ENCODE measurements at regions not wholly inside any gene's neighbourhood (a gene's known extent, or its start where the extent isn't known, plus 50 kb on each side); places are given as distances from the start of the nearest gene placed in this dataset.

GRCh38 chr10:63760034-63760707 is 239.0 kb downstream of the REEP3 start:
- H3K9me3 ChIP-seq (ENCODE audit: insufficient read depth, low read length), result no peaks in the 10 kb centered on the region
- H3K79me2 ChIP-seq (ENCODE audit: low read length), result no peaks in the 10 kb centered on the region
- no peak overlapping the region for H3K4me3 ChIP-seq (ENCODE audit: low read length)
- H3K9ac ChIP-seq (ENCODE audit: low read length), result no peak overlapping the region
- no peak overlapping the region for H2AFZ ChIP-seq (ENCODE audit: low read depth, low read length)
- H3K4me2 ChIP-seq (ENCODE audit: low read length), result no peak overlapping the region
- H3K27ac ChIP-seq (ENCODE audit: low read length), result no peak overlapping the region
- no peaks in the 10 kb centered on the region for H3K36me3 ChIP-seq (replicated peaks; ENCODE audit: low read depth, low read length)
- no peaks in the 10 kb centered on the region for H3K4me1 ChIP-seq (ENCODE audit: low read length)
- no peaks in the 10 kb centered on the region for H3K27me3 ChIP-seq (ENCODE audit: low read depth, low read length)
- TF ChIP-seq CTCF (IDR thresholded peaks at IDR 0.05; ENCODE audit: low read depth, low read length) (no peak), EZH2phosphoT487 (IDR thresholded peaks at IDR 0.05; ENCODE audit: low read depth) (no peak)
- H4K20me1 ChIP-seq (ENCODE audit: insufficient read depth, low read length), result no peaks in the 10 kb centered on the region

DNA sequence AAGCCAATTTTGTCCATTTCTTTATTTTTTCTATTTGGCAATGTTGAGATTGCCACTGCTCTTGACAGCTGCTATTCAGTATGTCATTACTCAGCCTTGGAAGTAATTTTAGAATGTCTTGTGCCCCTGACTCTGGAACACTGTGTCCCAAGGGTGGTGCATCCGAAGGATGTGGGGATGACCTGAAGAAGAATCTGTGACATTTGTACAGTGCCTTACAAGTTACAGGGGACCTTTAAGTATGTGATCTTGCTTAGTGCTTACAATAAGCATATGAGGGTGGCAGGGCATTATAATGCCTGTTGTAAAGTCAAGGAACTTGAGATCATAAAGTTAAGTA is 239.5 kb downstream of the REEP3 start:
- H4K20me1 ChIP-seq (ENCODE audit: insufficient read depth, low read length), result no peaks in the 10 kb centered on the region
- H3K4me3 ChIP-seq (ENCODE audit: low read length), result no peak overlapping the region
- H3K36me3 ChIP-seq (replicated peaks; ENCODE audit: low read depth, low read length), result no peaks in the 10 kb centered on the region
- H3K9ac ChIP-seq (ENCODE audit: low read length), result no peak overlapping the region
- H3K27me3 ChIP-seq (ENCODE audit: low read depth, low read length), result no peaks in the 10 kb centered on the region
- no peaks in the 10 kb centered on the region for H3K4me1 ChIP-seq (ENCODE audit: low read length)
- no peak overlapping the region for H3K4me2 ChIP-seq (ENCODE audit: low read length)
- TF ChIP-seq EZH2phosphoT487 (IDR thresholded peaks at IDR 0.05; ENCODE audit: low read depth), result no peak
- TF ChIP-seq CTCF (IDR thresholded peaks at IDR 0.05; ENCODE audit: low read depth, low read length), result no peak
- no peak overlapping the region for H3K27ac ChIP-seq (ENCODE audit: low read length)
- H3K79me2 ChIP-seq (ENCODE audit: low read length), result no peaks in the 10 kb centered on the region
- H3K9me3 ChIP-seq (ENCODE audit: insufficient read depth, low read length), result no peaks in the 10 kb centered on the region
- H2AFZ ChIP-seq (ENCODE audit: low read depth, low read length), result no peak overlapping the region

- Histone ChIP-seq H2AFZ (ENCODE audit: low read depth, low read length) (no peak overlapping the region), H3K36me3 (replicated peaks; ENCODE audit: low read depth, low read length) (no peaks in the 10 kb centered on the region), H3K4me3 (ENCODE audit: low read length) (no peak overlapping the region), H3K27ac (ENCODE audit: low read length) (no peak overlapping the region), H3K4me1 (ENCODE audit: low read length) (no peaks in the 10 kb centered on the region), H3K4me2 (ENCODE audit: low read length) (no peak overlapping the region), H3K27me3 (ENCODE audit: low read depth, low read length) (no peaks in the 10 kb centered on the region), H3K79me2 (ENCODE audit: low read length) (no peaks in the 10 kb centered on the region), H3K9me3 (ENCODE audit: insufficient read depth, low read length) (no peaks in the 10 kb centered on the region), H3K9ac (ENCODE audit: low read length) (no peak overlapping the region), H4K20me1 (ENCODE audit: insufficient read depth, low read length) (no peaks in the 10 kb centered on the region)
- no peak for TF ChIP-seq CTCF (IDR thresholded peaks at IDR 0.05; ENCODE audit: low read depth, low read length)
- TF ChIP-seq EZH2phosphoT487 (IDR thresholded peaks at IDR 0.05; ENCODE audit: low read depth), result no peak
Measured at GRCh38 chr10:63761243-63761642, 240.0 kb downstream of the REEP3 start.

DNA sequence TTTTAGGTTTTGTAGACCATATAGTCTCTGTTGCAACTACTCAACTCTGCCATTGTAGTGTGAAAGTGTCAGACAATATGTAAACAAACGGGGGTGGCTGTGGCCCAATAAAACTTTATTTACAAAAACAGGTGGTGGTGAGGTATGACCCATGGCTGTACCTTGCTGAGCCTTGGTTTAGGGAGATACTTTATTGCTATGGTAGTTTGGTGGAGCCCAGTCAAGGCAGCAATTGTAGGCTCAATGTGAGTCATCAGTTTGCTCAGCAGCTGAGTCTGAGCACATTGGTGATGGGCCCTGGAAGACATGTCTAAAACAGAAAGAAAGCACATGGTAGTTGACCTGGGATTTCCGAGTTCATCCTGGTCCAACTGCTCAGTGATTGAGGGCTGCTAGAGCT is 242.5 kb downstream of the REEP3 start:
- H2AFZ ChIP-seq (ENCODE audit: low read depth, low read length), result no peak overlapping the region
- H3K4me2 ChIP-seq (ENCODE audit: low read length), result no peak overlapping the region
- H3K27ac ChIP-seq (ENCODE audit: low read length), result no peak overlapping the region
- H3K9ac ChIP-seq (ENCODE audit: low read length), result no peak overlapping the region
- TF ChIP-seq EZH2phosphoT487 (IDR thresholded peaks at IDR 0.05; ENCODE audit: low read depth), result no peak
- no peak for TF ChIP-seq CTCF (IDR thresholded peaks at IDR 0.05; ENCODE audit: low read depth, low read length)
- H3K79me2 ChIP-seq (ENCODE audit: low read length), result no peaks in the 10 kb centered on the region
- H3K36me3 ChIP-seq (replicated peaks; ENCODE audit: low read depth, low read length), result no peaks in the 10 kb centered on the region
- H3K4me3 ChIP-seq (ENCODE audit: low read length), result no peak overlapping the region
- H3K27me3 ChIP-seq (ENCODE audit: low read depth, low read length), result no peaks in the 10 kb centered on the region
- H3K9me3 ChIP-seq (ENCODE audit: insufficient read depth, low read length), result no peaks in the 10 kb centered on the region
- H3K4me1 ChIP-seq (ENCODE audit: low read length), result 0 out of 2 replicates have a peak, but pooled peaks cover 3% of the 10 kb centered on the region
- no peaks in the 10 kb centered on the region for H4K20me1 ChIP-seq (ENCODE audit: insufficient read depth, low read length)
